ENCODE measurements at regions not wholly inside any gene's neighbourhood (a gene's known extent, or its start where the extent isn't known, plus 50 kb on each side); places are given as distances from the start of the nearest gene placed in this dataset.

DNA sequence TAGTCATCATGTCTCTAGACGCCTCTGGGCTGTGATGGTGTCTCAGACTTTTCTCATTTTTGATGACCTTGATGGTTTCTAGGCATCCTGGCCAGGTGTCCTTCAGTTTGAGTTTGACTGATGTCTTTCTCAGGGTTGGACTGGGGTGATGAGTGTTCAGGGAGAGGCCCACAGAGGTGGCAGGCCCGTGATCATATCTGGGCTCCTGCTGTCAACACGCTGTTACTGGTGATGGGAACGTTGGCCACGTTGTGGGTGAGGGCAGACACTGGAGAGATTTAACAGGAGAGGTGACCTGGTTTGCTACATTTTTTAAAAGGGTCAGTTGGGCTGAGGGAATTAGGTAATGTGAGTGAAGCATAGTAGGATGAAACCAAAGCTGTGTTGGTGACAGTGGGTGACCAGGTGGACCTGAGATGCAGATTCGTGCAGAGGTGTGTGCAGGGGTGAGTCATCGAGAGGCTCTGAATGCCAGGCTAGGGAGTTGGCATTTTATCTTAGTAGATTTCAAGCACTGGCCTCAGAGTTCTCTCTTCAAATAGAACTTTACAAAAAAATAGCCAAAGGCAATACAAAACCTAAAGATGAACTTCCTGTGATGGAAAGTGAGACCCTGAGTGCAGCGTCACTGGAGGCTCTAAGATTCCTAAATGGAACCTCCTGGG, 174.1 kb downstream of the CDH26 start:
- DNase-seq = no peak

- no peak for DNase-seq
Observed at GRCh38 chr20:60132827-60133670, 174.8 kb downstream of the CDH26 start.

DNA sequence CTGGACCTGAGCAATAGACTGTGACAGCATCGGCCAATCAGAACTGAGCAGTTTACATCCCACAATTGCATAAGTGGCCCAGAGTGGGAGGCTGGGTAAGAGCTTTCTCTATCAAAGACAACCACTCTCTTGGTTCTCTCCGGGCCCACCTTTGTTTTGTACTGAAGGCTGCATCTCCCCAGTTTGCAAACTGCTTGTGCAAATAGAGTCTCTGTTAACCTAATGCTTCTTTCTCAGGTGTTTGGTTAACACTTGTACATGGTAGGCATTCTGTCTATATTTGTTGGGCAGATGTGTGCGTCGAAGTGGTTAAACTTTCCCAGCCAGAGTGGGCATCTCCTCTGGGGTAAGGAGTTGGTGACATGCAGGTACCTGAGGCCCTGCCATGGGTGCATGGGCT, 177.1 kb downstream of the CDH26 start:
- DNase-seq = no peak

DNA sequence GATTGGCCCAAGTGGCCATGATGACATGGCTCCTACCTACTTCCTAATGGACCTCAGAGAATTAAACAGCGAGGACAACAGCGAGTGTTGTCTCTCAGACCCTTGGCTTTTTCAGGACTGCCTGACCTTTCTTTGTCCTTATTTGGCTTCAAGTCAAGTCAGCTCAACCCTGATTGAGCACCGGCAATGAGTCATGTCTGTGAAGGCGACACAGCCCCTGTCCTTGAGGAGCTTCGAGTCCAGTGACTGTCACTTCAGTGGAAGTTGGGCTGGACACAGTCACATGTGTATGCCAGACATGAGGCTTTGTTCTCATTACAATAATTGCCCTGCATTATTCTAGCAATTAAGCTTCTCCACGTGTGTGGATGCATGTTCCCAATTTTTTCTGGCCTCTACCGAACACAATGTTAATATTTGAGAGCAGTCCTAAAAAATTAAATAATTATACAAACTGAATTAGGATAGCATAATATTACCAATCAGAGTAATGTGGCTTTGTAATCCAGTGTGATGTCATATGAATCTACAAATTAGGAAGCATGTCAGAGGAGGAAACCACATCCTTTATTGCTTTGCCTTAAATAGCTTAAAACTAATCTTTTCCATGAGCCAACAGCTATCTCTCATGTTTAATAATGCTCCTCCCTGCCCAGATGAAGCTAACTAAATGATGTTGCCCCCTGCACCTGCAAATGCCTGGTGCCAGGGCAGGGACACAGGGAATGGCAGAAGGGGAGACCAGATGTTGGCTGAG, 178.6 kb downstream of the CDH26 start:
- DNase-seq = no peak

GRCh38 chr20:60137657-60138245, 179.5 kb downstream of the CDH26 start:
- DNase-seq = peak; percentile 38

DNA sequence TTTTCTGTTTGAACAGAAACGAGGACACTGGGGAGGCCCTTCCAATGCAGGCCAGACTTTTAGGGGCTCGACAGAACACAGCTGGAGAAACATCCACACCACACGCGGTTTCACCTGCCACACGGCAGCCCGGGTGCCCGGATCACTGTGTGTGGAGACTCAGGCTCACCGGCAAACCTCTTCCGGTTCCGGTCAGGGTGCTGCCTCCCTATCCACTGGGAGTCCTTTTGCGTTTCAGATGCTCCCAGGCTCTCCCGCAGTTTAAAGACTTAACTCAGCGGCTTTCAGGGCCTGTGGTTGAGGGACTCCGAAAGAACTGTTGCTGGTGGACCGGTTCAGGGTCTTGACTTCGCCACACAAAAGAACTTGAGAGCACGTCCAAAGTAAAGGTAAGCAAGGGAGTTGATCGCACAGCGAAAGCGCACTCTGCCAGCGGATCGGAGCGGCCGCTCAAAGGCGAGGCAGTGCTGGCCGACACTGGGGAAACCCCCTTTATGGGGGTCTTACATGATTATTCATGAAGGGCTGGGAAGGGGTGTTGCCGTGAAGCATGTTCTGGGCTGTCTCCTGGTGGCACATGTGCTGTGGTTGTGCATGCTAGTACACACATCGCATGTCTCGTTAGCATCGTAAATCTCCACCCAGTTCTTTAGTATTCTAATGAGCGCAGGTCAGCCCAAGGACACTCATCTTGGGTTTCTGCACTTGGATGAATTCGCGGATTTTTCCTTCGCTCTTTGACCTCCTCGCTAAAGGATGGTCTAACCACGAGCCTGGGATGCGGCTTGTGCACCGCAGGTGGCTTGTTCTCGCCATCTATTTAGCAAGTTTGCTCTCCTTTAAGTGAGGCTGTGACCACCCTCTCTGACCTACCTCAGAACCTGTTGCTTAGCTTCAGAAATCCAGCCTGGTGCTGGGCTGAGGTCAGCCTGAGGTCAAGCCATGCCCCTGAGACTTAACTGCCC, 180.3 kb downstream of the CDH26 start:
- DNase-seq = peak; percentile 21

DNA sequence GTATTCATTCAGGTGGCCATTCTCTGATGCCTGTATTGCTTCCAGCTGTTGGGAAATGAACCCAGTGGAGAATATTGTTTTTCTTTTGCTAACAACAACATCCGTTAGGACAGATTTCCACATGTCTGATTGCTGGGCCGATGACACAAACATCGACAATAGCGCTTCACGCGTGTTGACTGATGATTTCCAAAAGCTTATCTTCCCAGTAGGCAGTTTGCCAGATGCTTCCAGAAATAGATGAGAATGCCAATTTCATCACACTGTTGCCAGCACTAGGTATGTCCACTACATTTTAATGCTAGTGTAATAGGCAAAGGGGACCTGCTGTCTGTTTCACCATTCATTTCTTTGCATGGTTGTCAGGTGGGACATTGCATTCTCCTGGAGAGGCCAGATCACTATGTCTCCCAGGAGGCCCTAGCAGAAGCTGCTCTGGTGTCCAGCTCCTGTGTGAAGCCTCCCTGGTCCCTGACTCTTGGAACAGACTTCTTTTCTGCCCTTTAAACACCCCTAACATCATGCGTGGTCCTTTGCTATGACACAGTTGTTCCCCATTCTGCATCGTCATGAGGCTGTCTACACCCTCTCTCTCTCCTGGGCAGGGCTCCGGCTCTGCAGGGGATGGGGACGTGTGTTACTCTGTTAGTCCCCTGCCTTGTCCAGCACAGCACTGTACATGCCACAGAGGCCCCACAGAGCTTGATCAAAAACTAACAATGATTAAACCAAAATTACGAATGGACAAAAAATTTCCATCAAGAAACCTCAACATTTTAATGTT, 181.6 kb downstream of the CDH26 start:
- DNase-seq = no peak

GRCh38 chr20:60142587-60142986, 184.4 kb downstream of the CDH26 start:
- DNase-seq = no peak

DNA sequence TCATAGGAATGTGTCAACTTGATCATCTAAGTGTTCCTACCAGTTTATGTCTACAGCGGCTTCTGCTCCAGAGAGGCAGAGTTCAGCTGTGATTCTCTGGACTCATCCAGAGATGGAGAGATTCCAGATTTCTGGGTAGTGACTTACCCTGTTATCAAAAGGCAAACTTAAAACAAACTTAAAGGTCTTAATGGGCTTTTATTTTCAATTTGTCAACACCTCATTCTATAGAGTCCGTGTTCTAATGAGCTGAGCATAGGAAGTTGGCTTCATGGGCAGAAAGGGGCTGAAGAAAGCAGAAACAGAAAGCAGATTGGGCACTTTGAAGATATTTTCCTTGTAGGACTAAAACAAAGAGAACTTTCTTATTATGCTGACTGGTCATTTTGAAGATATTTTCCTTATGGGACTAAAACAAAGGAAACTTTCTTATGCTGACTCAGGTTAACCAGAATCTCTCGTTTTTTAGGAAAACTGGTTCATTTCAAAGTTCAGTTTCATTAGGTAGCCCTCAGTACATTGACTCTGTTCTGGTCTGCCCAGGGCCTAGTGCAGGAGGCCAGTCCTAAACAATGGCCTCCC, 185.1 kb downstream of the CDH26 start:
- DNase-seq = no peak

DNA sequence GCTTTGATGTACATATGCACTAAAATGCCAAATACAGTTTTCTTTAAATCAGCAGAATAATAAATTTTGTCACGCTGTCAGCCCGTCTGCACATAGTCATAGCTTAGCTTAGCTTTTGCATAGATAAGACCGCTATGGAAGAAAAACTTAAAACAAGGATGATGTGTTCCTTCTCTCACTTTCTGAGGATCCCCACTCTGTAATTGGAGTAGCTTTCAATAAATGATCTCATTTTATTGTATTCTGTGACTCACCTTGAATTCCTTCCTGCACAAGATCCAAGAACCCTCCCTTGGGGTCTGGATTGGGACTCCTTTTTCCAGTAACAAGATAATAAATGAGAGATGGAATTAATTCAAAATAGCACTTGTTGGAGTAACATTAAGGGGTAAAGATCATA, 186.2 kb downstream of the CDH26 start:
- no peak for DNase-seq

- no peak for DNase-seq
Observed at GRCh38 chr20:60144974-60145527, 186.8 kb downstream of the CDH26 start.

GRCh38 chr20:60147004-60147403, 188.8 kb downstream of the CDH26 start:
- DNase-seq = no peak

- DNase-seq = no peak
Observed at GRCh38 chr20:60148885-60149284, 190.7 kb downstream of the CDH26 start.

- DNase-seq = no peak
Observed at GRCh38 chr20:60152792-60153191, 194.6 kb downstream of the CDH26 start.

DNA sequence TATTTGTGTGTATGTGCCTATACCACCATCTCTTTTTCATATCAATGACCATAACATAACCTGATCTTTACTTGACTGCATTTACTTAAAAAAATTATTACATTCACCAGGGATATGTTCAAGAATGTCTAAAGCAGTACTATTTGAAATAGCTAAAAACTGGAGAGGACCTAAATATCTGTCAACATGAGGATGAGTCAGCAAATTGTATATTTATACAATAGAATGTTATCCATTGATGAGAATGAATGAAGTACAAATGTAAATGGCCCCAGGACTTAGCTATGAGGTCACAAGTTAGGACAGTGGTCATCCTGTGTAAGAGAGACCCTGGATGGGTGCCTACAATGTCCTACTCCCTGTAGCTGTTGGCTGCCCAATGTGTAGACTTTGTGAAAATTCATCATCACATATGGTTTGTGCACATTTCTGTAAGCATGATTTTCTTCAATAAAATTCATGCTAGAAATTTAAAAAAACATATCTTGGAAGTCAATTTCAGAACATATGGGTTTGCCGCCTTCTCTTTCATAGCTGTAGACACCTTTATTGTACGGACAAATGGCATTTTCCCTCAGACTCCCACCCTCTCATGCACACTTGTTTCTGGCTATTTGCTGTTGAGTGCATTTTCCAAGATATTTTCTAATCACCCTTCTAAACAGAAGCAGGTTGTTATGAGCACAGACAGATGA, 202.4 kb downstream of the CDH26 start:
- no peak for DNase-seq

DNA sequence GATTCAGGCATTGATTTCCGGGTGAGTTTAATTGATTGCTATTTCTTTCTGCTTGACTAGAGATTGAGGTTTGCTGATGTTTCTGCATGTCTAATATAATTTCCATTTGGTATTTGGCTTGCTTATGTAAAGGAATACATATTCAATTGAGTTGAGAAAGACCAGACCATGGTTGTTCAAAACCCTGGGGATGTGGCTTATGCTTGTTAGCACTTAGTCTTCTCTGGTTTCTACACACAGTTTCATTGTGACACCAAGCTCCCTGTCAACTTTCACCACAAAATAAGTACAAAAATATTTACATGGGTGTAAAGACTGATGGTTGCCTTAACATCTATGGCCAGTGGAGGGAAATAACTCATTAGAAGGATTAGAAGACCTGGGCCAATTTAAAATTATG, 209.6 kb downstream of the CDH26 start:
- no peak for DNase-seq

GRCh38 chr20:60168963-60169362, 210.7 kb downstream of the CDH26 start:
- DNase-seq = no peak

GRCh38 chr20:60170116-60170515, 211.9 kb downstream of the CDH26 start:
- no peak for DNase-seq

- DNase-seq = no peak
Observed at GRCh38 chr20:60171313-60171712, 213.1 kb downstream of the CDH26 start.

GRCh38 chr20:60171738-60172137, 213.5 kb downstream of the CDH26 start:
- no peak for DNase-seq

Measured in NCI-H510A (cell line).